Uterus (tissue), 2 donors: ENCODE measurements at regions not wholly inside any gene's neighbourhood (a gene's known extent, or its start where the extent isn't known, plus 50 kb on each side); places are given as distances from the start of the nearest gene placed in this dataset.

Experiments
- POLR2A ChIP-seq, 2 donors: fragments of 450-650 bp; IDR thresholded peaks; one replicate each; pipeline ENCODE4 v1.6.1; 2016; ENCODE audit warnings: antibody characterized with exemption in 2 of 2, mild to moderate bottlenecking in 1 of 2, moderate library complexity in 1 of 2
- TF ChIP-seq, protein P1 (sequence below), 4 experiments: fragments of 200-600 bp in 2 of 4; fragments of 450-650 bp in 2 of 4; sonication (generic) in 2 of 4; IDR thresholded peaks; one replicate each; pipeline ENCODE4 v1.5.1; 2016 to 2019; ENCODE audit warnings: antibody characterized with exemption in 4 of 4, mild to moderate bottlenecking in 2 of 4, moderate library complexity in 1 of 4

DNA sequence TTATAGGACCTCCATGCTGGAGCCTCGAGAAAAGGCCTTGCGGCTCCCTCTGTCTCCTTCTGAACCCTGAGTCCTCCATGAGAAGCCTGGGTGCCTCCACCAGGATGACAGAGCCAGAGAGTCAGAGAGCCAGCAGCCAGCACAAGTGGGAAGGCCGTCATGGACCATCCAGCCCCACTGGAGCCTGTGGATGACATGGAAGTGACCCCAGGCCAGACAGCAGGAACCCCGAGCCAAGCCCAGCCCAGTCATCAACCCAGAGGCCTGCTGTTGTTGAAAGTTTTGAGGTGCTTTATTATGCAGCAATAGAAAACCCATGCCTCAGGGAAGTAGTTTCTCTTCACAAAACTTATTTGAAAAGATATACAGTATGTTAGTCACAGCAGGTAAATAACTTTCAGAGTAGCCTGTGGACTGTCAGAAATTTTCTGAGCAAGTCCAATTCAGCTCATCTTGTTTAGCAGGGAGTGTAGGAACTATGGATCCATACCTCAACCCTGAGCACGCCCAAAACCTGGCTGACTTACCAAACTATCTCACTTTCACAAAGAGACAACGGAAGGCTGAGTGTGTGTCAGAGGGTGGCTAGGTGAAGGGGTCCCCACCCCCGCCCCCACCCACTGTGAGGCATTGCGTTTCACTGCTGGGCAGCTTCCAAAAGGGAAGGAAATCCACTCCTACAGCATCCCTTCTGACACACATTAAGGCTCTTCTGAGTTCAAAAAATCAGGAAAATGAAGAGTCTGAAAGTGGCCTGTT is 79.9 kb upstream of the NDUFV2 start:
- TF ChIP-seq, protein P1, sequence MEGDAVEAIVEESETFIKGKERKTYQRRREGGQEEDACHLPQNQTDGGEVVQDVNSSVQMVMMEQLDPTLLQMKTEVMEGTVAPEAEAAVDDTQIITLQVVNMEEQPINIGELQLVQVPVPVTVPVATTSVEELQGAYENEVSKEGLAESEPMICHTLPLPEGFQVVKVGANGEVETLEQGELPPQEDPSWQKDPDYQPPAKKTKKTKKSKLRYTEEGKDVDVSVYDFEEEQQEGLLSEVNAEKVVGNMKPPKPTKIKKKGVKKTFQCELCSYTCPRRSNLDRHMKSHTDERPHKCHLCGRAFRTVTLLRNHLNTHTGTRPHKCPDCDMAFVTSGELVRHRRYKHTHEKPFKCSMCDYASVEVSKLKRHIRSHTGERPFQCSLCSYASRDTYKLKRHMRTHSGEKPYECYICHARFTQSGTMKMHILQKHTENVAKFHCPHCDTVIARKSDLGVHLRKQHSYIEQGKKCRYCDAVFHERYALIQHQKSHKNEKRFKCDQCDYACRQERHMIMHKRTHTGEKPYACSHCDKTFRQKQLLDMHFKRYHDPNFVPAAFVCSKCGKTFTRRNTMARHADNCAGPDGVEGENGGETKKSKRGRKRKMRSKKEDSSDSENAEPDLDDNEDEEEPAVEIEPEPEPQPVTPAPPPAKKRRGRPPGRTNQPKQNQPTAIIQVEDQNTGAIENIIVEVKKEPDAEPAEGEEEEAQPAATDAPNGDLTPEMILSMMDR (IDR thresholded peaks at IDR 0.05): no peak
- no peak for TF ChIP-seq POLR2A (IDR thresholded peaks at IDR 0.05)
